ENCODE measurements at regions not wholly inside any gene's neighbourhood (a gene's known extent, or its start where the extent isn't known, plus 50 kb on each side); places are given as distances from the start of the nearest gene placed in this dataset.

GRCh38 chr2:160570376-160570775 lies 76.8 kb upstream of the RBMS1 start:
- TF ChIP-seq TAF1 (IDR thresholded peaks at IDR 0.05; ENCODE audit: low read depth) (no peak), RAD21 (IDR thresholded peaks at IDR 0.05; ENCODE audit: low read depth) (no peak), TCF12 (IDR thresholded peaks at IDR 0.05; ENCODE audit: low read depth) (no peak), CREB1 (IDR thresholded peaks at IDR 0.05; ENCODE audit: low read depth) (no peak), EGR1 (IDR thresholded peaks at IDR 0.05) (no peak), EP300 (IDR thresholded peaks at IDR 0.05; ENCODE audit: borderline replicate concordance) (no peak)

All from Ishikawa (cell line).